WTC11 (cell line): ENCODE measurements at regions not wholly inside any gene's neighbourhood (a gene's known extent, or its start where the extent isn't known, plus 50 kb on each side); places are given as distances from the start of the nearest gene placed in this dataset.

Experiments
- ATAC-seq: fragments of 200-7000 bp; cut with Tn5 transposase; 2 replicates; pipeline ENCODE4 v1.10.0; 2021; ENCODE audit warnings: mild to moderate bottlenecking, moderate library complexity
- CTCF ChIA-PET: fragments of 300-600 bp; sonication (Branson Sonifier 250); formaldehyde crosslinking; loops from one replicate; lab custom pipeline; 2021; ENCODE audit warnings: antibody characterized with exemption; lab: Charles Lee
- POLR2A ChIA-PET: fragments of 350-600 bp; sonication (Branson Sonifier 250); formaldehyde crosslinking; loops from one replicate; lab custom pipeline; 2021; ENCODE audit warnings: antibody characterized with exemption; lab: Charles Lee
- DNase-seq: peaks from one replicate; pipeline ENCODE4 v3.0.0; 2021; ENCODE audit warnings: low spot score
- H3K27ac Mint-ChIP-seq: 2 replicates; pipeline ENCODE4 v1.8.0; 2021; ENCODE audit warnings: mixed read lengths
- H3K27me3 Mint-ChIP-seq: 2 replicates; pipeline ENCODE4 v1.8.0; 2021; ENCODE audit warnings: low read depth, mild to moderate bottlenecking, moderate library complexity, mixed read lengths
- H3K36me3 Mint-ChIP-seq: 2 replicates; pipeline ENCODE4 v1.8.0; 2021; ENCODE audit warnings: mixed read lengths
- H3K4me1 Mint-ChIP-seq: 2 replicates; pipeline ENCODE4 v1.8.0; 2022; ENCODE audit warnings: mixed read lengths
- H3K4me3 Mint-ChIP-seq: 2 replicates; pipeline ENCODE4 v1.8.0; 2021; ENCODE audit warnings: mild to moderate bottlenecking, moderate library complexity, mixed read lengths
- H3K9me3 Mint-ChIP-seq: 2 replicates; pipeline ENCODE4 v1.8.0; 2021; ENCODE audit warnings: mixed read lengths
- ATF1 ChIP-seq: sonication (generic); formaldehyde crosslinking; IDR thresholded peaks from 2 replicates; pipeline ENCODE4 v1.8.1; 2023; ENCODE audit warnings: mild to moderate bottlenecking, moderate library complexity, missing genetic modification reagents
- CREM ChIP-seq: sonication (generic); formaldehyde crosslinking; IDR thresholded peaks from 2 replicates; pipeline ENCODE4 v1.8.1; 2022; ENCODE audit warnings: mild to moderate bottlenecking, missing genetic modification reagents, moderate library complexity
- ETV6 ChIP-seq: sonication (generic); formaldehyde crosslinking; IDR thresholded peaks from 2 replicates; pipeline ENCODE4 v1.8.1; 2022; ENCODE audit warnings: mild to moderate bottlenecking, missing genetic modification reagents
- FOXJ3 ChIP-seq: sonication (generic); formaldehyde crosslinking; IDR thresholded peaks from 2 replicates; pipeline ENCODE4 v1.9.0; 2021; ENCODE audit warnings: missing genetic modification reagents, mild to moderate bottlenecking, borderline replicate concordance
- FOXK1 ChIP-seq: sonication (generic); formaldehyde crosslinking; IDR thresholded peaks from 2 replicates; pipeline ENCODE4 v1.8.0; 2022; ENCODE audit warnings: mild to moderate bottlenecking, moderate library complexity, missing genetic modification reagents
- FOXP1 ChIP-seq: sonication (generic); formaldehyde crosslinking; IDR thresholded peaks from 2 replicates; pipeline ENCODE4 v1.8.0; 2022; ENCODE audit warnings: missing genetic modification reagents, mild to moderate bottlenecking, moderate library complexity, borderline replicate concordance
- HMGA2 ChIP-seq: fragments of 250-450 bp; sonication (Bioruptor Pico); IDR thresholded peaks from 2 replicates; pipeline ENCODE4 v1.4.0; 2021; ENCODE audit warnings: mild to moderate bottlenecking, moderate library complexity
- KAT7 ChIP-seq: sonication (generic); formaldehyde crosslinking; IDR thresholded peaks from 2 replicates; pipeline ENCODE4 v1.8.1; 2023; ENCODE audit warnings: missing genetic modification reagents, mild to moderate bottlenecking, borderline replicate concordance
- MXD4 ChIP-seq: fragments of 250-450 bp; sonication (Bioruptor Pico); IDR thresholded peaks from 2 replicates; pipeline ENCODE4 v1.8.0; 2021; ENCODE audit warnings: mild to moderate bottlenecking, moderate library complexity, borderline replicate concordance
- NR1H2 ChIP-seq: sonication (generic); formaldehyde crosslinking; IDR thresholded peaks from 2 replicates; pipeline ENCODE4 v1.9.0; 2021; ENCODE audit warnings: mild to moderate bottlenecking, moderate library complexity, missing genetic modification reagents
- SOX15 ChIP-seq: fragments of 250-450 bp; sonication (Bioruptor Pico); IDR thresholded peaks from 2 replicates; pipeline ENCODE4 v1.9.0; 2021; ENCODE audit warnings: mild to moderate bottlenecking
- TCF7 ChIP-seq: sonication (generic); formaldehyde crosslinking; IDR thresholded peaks from 2 replicates; pipeline ENCODE4 v1.8.0; 2022; ENCODE audit warnings: mild to moderate bottlenecking, low read depth, missing genetic modification reagents, moderate library complexity
- ZNF317 ChIP-seq: sonication (generic); formaldehyde crosslinking; IDR thresholded peaks from 2 replicates; pipeline ENCODE4 v1.8.1; 2023; ENCODE audit warnings: low read depth, mild to moderate bottlenecking, moderate library complexity, missing genetic modification reagents, borderline replicate concordance
- ZNF416 ChIP-seq: fragments of 250-450 bp; sonication (Bioruptor Pico); IDR thresholded peaks from 2 replicates; pipeline ENCODE4 v1.9.0; 2021; ENCODE audit warnings: mild to moderate bottlenecking, inconsistent platforms
- TF ChIP-seq, protein P1 (sequence below): sonication (generic); formaldehyde crosslinking; IDR thresholded peaks from 2 replicates; pipeline ENCODE4 v1.8.1; 2022; ENCODE audit warnings: low read depth, missing genetic modification reagents, borderline replicate concordance
- TF ChIP-seq, protein P2 (sequence below): sonication (generic); formaldehyde crosslinking; IDR thresholded peaks from 2 replicates; pipeline ENCODE4 v1.8.0; 2022; ENCODE audit warnings: mild to moderate bottlenecking, missing genetic modification reagents
- TF ChIP-seq, protein P3 (sequence below): sonication (generic); formaldehyde crosslinking; IDR thresholded peaks from 2 replicates; pipeline ENCODE4 v1.8.0; 2022; ENCODE audit warnings: mild to moderate bottlenecking, missing genetic modification reagents
- TF ChIP-seq, protein P4 (sequence below): sonication (generic); formaldehyde crosslinking; IDR thresholded peaks from 2 replicates; pipeline ENCODE4 v1.8.1; 2023; ENCODE audit warnings: mild to moderate bottlenecking, moderate library complexity, missing genetic modification reagents
- TF ChIP-seq, protein P5 (sequence below): sonication (generic); formaldehyde crosslinking; IDR thresholded peaks from 2 replicates; pipeline ENCODE4 v1.8.1; 2023; ENCODE audit warnings: mild to moderate bottlenecking, missing genetic modification reagents, moderate library complexity
- TF ChIP-seq, protein P6 (sequence below): sonication (generic); formaldehyde crosslinking; IDR thresholded peaks from 2 replicates; pipeline ENCODE4 v1.8.0; 2022; ENCODE audit warnings: mild to moderate bottlenecking, missing genetic modification reagents
- TF ChIP-seq, protein P7 (sequence below): fragments of 250-450 bp; sonication (Bioruptor Pico); IDR thresholded peaks from 2 replicates; pipeline ENCODE4 v1.8.0; 2021; ENCODE audit warnings: mild to moderate bottlenecking
- TF ChIP-seq, protein P8 (sequence below): sonication (generic); formaldehyde crosslinking; conservative IDR thresholded peaks from 2 replicates; pipeline ENCODE4 v1.8.1; 2023; ENCODE audit warnings: mild to moderate bottlenecking, low read depth, missing genetic modification reagents, moderate library complexity

DNA sequence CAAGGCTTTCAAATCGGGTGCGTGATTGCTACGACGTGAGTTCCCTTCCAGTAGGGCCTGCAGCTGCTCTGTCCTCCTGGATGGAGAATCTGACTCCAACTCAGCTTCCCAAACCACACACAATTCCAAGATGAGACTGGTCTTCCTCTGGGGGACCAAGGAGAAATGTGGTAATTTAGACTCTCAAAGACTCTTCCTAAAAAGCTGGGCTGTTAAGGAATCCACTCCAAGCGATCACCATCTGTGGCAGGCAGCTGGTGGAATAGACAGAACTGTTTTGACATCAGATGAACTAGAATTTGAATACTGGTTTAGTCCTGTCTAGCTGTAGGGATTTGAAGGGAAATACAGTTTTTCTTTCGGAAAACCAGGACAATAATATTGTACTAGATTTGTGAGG lies 130.7 kb upstream of the KLF4 start:
- no peak overlapping the region for H3K4me3 Mint-ChIP-seq
- DNase-seq (no peak), ATAC-seq (no peak)
- peaks cover 6% of the 10 kb centered on the region; the same call in 1 of the 2 replicates for H3K4me1 Mint-ChIP-seq
- H3K9me3 Mint-ChIP-seq = no peaks in the 10 kb centered on the region
- H3K27me3 Mint-ChIP-seq = no peaks in the 10 kb centered on the region
- no peaks in the 10 kb centered on the region for H3K36me3 Mint-ChIP-seq
- TF ChIP-seq CREM (CRISPR knock-in tag) (no peak), TCF7 (CRISPR knock-in tag) (no peak), FOXJ3 (no peak), FOXP1 (CRISPR knock-in tag) (no peak), HMGA2 (CRISPR knock-in tag) (no peak), NR1H2 (CRISPR knock-in tag) (no peak)
- TF ChIP-seq, protein P1, sequence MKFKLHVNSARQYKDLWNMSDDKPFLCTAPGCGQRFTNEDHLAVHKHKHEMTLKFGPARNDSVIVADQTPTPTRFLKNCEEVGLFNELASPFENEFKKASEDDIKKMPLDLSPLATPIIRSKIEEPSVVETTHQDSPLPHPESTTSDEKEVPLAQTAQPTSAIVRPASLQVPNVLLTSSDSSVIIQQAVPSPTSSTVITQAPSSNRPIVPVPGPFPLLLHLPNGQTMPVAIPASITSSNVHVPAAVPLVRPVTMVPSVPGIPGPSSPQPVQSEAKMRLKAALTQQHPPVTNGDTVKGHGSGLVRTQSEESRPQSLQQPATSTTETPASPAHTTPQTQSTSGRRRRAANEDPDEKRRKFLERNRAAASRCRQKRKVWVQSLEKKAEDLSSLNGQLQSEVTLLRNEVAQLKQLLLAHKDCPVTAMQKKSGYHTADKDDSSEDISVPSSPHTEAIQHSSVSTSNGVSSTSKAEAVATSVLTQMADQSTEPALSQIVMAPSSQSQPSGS (CRISPR knock-in tag) = no peak
- TF ChIP-seq, protein P2, sequence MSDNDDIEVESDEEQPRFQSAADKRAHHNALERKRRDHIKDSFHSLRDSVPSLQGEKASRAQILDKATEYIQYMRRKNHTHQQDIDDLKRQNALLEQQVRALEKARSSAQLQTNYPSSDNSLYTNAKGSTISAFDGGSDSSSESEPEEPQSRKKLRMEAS (CRISPR knock-in tag) = no peak
- TF ChIP-seq, protein P3, sequence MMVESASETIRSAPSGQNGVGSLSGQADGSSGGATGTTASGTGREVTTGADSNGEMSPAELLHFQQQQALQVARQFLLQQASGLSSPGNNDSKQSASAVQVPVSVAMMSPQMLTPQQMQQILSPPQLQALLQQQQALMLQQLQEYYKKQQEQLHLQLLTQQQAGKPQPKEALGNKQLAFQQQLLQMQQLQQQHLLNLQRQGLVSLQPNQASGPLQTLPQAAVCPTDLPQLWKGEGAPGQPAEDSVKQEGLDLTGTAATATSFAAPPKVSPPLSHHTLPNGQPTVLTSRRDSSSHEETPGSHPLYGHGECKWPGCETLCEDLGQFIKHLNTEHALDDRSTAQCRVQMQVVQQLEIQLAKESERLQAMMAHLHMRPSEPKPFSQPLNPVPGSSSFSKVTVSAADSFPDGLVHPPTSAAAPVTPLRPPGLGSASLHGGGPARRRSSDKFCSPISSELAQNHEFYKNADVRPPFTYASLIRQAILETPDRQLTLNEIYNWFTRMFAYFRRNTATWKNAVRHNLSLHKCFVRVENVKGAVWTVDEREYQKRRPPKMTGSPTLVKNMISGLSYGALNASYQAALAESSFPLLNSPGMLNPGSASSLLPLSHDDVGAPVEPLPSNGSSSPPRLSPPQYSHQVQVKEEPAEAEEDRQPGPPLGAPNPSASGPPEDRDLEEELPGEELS (CRISPR knock-in tag) = no peak
- H3K27ac Mint-ChIP-seq = no peak overlapping the region
- POLR2A ChIA-PET = interaction anchor here (0.6 to 0.8 kb wide), 2 partner anchors 30 to 1818 kb away, joined by 3 to 4 read pairs; no protein-coding TSS in a partner anchor
- CTCF ChIA-PET = interaction anchor here (1.8 kb wide), 1 partner anchor 195 kb away, joined by 4 read pairs; no protein-coding TSS in a partner anchor

DNA sequence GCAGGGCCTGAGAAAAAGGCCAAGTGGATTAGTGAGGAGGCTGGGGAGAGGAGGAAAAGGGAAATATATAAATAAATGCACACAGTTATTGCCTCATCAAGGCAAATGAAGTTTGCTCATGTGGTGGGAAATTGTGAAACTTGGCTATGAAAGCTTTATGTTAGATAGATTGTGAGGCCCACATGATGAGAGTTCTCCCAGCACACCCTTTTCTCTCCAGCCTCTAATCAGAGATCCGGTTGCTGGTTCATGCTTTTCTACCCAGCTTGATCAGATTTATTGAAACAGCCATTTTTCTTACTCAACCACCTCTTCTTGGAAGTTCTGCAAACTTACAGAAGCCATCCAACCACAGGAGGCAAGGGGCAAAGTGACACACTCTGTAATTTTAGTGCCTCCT lies 125.8 kb upstream of the KLF4 start:
- H3K27ac Mint-ChIP-seq = no peak overlapping the region
- no peaks in the 10 kb centered on the region for H3K27me3 Mint-ChIP-seq
- ATAC-seq (no peak), DNase-seq (no peak)
- H3K36me3 Mint-ChIP-seq = no peaks in the 10 kb centered on the region
- POLR2A ChIA-PET = no interaction called here
- CTCF ChIA-PET = no interaction called here
- H3K9me3 Mint-ChIP-seq = no peaks in the 10 kb centered on the region
- H3K4me3 Mint-ChIP-seq = no peak overlapping the region
- H3K4me1 Mint-ChIP-seq = no peaks in the 10 kb centered on the region
- TF ChIP-seq, protein P4, sequence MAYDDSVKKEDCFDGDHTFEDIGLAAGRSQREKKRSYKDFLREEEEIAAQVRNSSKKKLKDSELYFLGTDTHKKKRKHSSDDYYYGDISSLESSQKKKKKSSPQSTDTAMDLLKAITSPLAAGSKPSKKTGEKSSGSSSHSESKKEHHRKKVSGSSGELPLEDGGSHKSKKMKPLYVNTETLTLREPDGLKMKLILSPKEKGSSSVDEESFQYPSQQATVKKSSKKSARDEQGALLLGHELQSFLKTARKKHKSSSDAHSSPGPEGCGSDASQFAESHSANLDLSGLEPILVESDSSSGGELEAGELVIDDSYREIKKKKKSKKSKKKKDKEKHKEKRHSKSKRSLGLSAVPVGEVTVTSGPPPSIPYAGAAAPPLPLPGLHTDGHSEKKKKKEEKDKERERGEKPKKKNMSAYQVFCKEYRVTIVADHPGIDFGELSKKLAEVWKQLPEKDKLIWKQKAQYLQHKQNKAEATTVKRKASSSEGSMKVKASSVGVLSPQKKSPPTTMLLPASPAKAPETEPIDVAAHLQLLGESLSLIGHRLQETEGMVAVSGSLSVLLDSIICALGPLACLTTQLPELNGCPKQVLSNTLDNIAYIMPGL (CRISPR knock-in tag) = no peak
- TF ChIP-seq MXD4 (no peak), ZNF416 (CRISPR knock-in tag) (no peak), ATF1 (CRISPR knock-in tag) (no peak), TCF7 (CRISPR knock-in tag) (no peak), ETV6 (CRISPR knock-in tag) (no peak), FOXK1 (CRISPR knock-in tag) (no peak), KAT7 (CRISPR knock-in tag) (no peak), ZNF317 (CRISPR knock-in tag) (no peak), SOX15 (CRISPR knock-in tag) (no peak)
- TF ChIP-seq, protein P5, sequence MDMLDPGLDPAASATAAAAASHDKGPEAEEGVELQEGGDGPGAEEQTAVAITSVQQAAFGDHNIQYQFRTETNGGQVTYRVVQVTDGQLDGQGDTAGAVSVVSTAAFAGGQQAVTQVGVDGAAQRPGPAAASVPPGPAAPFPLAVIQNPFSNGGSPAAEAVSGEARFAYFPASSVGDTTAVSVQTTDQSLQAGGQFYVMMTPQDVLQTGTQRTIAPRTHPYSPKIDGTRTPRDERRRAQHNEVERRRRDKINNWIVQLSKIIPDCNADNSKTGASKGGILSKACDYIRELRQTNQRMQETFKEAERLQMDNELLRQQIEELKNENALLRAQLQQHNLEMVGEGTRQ (CRISPR knock-in tag) = no peak
- TF ChIP-seq, protein P6, sequence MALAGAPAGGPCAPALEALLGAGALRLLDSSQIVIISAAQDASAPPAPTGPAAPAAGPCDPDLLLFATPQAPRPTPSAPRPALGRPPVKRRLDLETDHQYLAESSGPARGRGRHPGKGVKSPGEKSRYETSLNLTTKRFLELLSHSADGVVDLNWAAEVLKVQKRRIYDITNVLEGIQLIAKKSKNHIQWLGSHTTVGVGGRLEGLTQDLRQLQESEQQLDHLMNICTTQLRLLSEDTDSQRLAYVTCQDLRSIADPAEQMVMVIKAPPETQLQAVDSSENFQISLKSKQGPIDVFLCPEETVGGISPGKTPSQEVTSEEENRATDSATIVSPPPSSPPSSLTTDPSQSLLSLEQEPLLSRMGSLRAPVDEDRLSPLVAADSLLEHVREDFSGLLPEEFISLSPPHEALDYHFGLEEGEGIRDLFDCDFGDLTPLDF (CRISPR knock-in tag) = no peak
- TF ChIP-seq, protein P7, sequence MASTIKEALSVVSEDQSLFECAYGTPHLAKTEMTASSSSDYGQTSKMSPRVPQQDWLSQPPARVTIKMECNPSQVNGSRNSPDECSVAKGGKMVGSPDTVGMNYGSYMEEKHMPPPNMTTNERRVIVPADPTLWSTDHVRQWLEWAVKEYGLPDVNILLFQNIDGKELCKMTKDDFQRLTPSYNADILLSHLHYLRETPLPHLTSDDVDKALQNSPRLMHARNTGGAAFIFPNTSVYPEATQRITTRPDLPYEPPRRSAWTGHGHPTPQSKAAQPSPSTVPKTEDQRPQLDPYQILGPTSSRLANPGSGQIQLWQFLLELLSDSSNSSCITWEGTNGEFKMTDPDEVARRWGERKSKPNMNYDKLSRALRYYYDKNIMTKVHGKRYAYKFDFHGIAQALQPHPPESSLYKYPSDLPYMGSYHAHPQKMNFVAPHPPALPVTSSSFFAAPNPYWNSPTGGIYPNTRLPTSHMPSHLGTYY (CRISPR knock-in tag) = no peak
- TF ChIP-seq, protein P1 (CRISPR knock-in tag) = no peak
- TF ChIP-seq, protein P8, sequence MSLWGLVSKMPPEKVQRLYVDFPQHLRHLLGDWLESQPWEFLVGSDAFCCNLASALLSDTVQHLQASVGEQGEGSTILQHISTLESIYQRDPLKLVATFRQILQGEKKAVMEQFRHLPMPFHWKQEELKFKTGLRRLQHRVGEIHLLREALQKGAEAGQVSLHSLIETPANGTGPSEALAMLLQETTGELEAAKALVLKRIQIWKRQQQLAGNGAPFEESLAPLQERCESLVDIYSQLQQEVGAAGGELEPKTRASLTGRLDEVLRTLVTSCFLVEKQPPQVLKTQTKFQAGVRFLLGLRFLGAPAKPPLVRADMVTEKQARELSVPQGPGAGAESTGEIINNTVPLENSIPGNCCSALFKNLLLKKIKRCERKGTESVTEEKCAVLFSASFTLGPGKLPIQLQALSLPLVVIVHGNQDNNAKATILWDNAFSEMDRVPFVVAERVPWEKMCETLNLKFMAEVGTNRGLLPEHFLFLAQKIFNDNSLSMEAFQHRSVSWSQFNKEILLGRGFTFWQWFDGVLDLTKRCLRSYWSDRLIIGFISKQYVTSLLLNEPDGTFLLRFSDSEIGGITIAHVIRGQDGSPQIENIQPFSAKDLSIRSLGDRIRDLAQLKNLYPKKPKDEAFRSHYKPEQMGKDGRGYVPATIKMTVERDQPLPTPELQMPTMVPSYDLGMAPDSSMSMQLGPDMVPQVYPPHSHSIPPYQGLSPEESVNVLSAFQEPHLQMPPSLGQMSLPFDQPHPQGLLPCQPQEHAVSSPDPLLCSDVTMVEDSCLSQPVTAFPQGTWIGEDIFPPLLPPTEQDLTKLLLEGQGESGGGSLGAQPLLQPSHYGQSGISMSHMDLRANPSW = no peak
